ENCODE measurements at regions not wholly inside any gene's neighbourhood (a gene's known extent, or its start where the extent isn't known, plus 50 kb on each side); places are given as distances from the start of the nearest gene placed in this dataset.

DNA sequence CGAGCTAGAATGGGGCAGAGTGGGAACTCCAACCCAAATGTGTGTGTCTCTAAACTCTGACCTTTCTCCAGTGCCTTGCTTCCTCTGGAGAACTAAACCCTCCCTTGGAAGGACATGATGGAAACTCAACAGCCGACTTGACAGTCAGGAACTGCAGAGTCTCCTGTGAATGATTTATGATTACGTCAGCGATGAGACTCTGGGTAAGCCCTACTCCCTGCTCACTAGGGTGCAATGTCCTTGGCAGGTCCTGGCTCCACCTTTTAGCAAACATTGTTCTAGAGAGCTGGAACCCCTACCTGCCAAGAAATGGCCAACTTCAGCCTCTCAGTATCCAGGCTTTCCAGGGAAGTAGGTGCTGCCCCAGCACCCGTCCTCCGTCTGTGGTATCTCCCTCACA, 96.1 kb upstream of the CD82 start:
- H3K4me3 ChIP-seq (replicated peaks in 1 of 3; ENCODE audit: insufficient read depth in 1 of 3, low read depth in 2 of 3, low read length in 3 of 3): no peak overlapping the region
- no peak overlapping the region for H2AFZ ChIP-seq (ENCODE audit: low read length)
- no peaks in the 10 kb centered on the region for H3K36me3 ChIP-seq (replicated peaks in 1 of 2; ENCODE audit: control insufficient read depth in 1 of 2, insufficient read depth in 2 of 2, low read length in 2 of 2)
- peak; percentile 19 for DNase-seq (ENCODE audit: low spot score)
- WGBS (ENCODE audit: low lambda C conversion rate): 2% methylated on average over 3 of the region's 6 CpGs
- CTCF ChIA-PET (ENCODE audit: low intra/inter-chr PET ratio, low total read pairs): no interaction called here
- no TSS peak for BruUV-seq (replicated peaks)
- no peaks in the 10 kb centered on the region for H4K20me1 ChIP-seq (ENCODE audit: insufficient read depth, low read length)
- ATAC-seq: peak; percentile 62
- H3K4me1 ChIP-seq (ENCODE audit: insufficient read depth, low read length): no peaks in the 10 kb centered on the region
- H3K27ac ChIP-seq (ENCODE audit: extremely low read length, insufficient read depth, low read length): no peak overlapping the region
- H3K27me3 ChIP-seq (ENCODE audit: control insufficient read depth in 1 of 2, insufficient read depth in 2 of 2, low read length in 2 of 2): peaks cover 0 to 7% of the 10 kb centered on the region in 2 experiments; a peak in 2 of 5 replicates
- H3K79me2 ChIP-seq (ENCODE audit: insufficient read depth, low read length): no peaks in the 10 kb centered on the region
- no peaks in the 10 kb centered on the region for H3K9me3 ChIP-seq (ENCODE audit: low read length)
- no peak for FAIRE-seq
- in situ Hi-C loops (cut with HindIII; ENCODE audit: extremely low pct_ligation_motif_present, low pct_unique_long_range_greater_than_20kb): no loop called here
- H3K9ac ChIP-seq (ENCODE audit: insufficient read depth, low read depth, low read length): no peak overlapping the region
- POLR2A ChIA-PET: no interaction called here
- TF ChIP-seq MAFK (conservative IDR thresholded peaks at IDR 0.05 in 1 of 2, IDR thresholded peaks at IDR 0.05 in 1 of 2; ENCODE audit: low read length in 2 of 2) (peak in 1 of 2 experiments; percentile 47; a peak in 2 of 4 replicates), EEA1 (CRISPR knock-in tag; IDR thresholded peaks at IDR 0.05; ENCODE audit: borderline replicate concordance) (no peak), CREB1 (IDR thresholded peaks at IDR 0.05) (0 out of 2 replicates have a peak, but pooled peaks have one; percentile 44), CREB1 (CRISPR knock-in tag; IDR thresholded peaks at IDR 0.05) (no peak), ZBTB42 (CRISPR knock-in tag; IDR thresholded peaks at IDR 0.05) (no peak), MAFF (IDR thresholded peaks at IDR 0.05; ENCODE audit: low read depth, low read length) (0 out of 2 replicates have a peak, but pooled peaks have one; percentile 6), THAP7 (CRISPR knock-in tag; IDR thresholded peaks at IDR 0.05) (no peak), ZNF232 (CRISPR knock-in tag; IDR thresholded peaks at IDR 0.05; ENCODE audit: borderline replicate concordance) (no peak), ZNF335 (CRISPR knock-in tag; IDR thresholded peaks at IDR 0.05) (no peak), ATF7 (IDR thresholded peaks at IDR 0.05) (peak; percentile 60), ATF7 (CRISPR knock-in tag; IDR thresholded peaks at IDR 0.05) (no peak)
- TF ChIP-seq, protein P1, sequence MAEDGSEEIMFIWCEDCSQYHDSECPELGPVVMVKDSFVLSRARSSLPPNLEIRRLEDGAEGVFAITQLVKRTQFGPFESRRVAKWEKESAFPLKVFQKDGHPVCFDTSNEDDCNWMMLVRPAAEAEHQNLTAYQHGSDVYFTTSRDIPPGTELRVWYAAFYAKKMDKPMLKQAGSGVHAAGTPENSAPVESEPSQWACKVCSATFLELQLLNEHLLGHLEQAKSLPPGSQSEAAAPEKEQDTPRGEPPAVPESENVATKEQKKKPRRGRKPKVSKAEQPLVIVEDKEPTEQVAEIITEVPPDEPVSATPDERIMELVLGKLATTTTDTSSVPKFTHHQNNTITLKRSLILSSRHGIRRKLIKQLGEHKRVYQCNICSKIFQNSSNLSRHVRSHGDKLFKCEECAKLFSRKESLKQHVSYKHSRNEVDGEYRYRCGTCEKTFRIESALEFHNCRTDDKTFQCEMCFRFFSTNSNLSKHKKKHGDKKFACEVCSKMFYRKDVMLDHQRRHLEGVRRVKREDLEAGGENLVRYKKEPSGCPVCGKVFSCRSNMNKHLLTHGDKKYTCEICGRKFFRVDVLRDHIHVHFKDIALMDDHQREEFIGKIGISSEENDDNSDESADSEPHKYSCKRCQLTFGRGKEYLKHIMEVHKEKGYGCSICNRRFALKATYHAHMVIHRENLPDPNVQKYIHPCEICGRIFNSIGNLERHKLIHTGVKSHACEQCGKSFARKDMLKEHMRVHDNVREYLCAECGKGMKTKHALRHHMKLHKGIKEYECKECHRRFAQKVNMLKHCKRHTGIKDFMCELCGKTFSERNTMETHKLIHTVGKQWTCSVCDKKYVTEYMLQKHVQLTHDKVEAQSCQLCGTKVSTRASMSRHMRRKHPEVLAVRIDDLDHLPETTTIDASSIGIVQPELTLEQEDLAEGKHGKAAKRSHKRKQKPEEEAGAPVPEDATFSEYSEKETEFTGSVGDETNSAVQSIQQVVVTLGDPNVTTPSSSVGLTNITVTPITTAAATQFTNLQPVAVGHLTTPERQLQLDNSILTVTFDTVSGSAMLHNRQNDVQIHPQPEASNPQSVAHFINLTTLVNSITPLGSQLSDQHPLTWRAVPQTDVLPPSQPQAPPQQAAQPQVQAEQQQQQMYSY (CRISPR knock-in tag; IDR thresholded peaks at IDR 0.05): no peak
- TF ChIP-seq, protein P2, sequence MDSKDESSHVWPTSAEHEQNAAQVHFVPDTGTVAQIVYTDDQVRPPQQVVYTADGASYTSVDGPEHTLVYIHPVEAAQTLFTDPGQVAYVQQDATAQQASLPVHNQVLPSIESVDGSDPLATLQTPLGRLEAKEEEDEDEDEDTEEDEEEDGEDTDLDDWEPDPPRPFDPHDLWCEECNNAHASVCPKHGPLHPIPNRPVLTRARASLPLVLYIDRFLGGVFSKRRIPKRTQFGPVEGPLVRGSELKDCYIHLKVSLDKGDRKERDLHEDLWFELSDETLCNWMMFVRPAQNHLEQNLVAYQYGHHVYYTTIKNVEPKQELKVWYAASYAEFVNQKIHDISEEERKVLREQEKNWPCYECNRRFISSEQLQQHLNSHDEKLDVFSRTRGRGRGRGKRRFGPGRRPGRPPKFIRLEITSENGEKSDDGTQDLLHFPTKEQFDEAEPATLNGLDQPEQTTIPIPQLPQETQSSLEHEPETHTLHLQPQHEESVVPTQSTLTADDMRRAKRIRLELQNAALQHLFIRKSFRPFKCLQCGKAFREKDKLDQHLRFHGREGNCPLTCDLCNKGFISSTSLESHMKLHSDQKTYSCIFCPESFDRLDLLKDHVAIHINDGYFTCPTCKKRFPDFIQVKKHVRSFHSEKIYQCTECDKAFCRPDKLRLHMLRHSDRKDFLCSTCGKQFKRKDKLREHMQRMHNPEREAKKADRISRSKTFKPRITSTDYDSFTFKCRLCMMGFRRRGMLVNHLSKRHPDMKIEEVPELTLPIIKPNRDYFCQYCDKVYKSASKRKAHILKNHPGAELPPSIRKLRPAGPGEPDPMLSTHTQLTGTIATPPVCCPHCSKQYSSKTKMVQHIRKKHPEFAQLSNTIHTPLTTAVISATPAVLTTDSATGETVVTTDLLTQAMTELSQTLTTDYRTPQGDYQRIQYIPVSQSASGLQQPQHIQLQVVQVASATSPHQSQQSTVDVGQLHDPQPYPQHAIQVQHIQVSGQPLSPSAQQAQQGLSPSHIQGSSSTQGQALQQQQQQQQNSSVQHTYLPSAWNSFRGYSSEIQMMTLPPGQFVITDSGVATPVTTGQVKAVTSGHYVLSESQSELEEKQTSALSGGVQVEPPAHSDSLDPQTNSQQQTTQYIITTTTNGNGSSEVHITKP (CRISPR knock-in tag; IDR thresholded peaks at IDR 0.05; ENCODE audit: low read depth): no peak
- H3K4me2 ChIP-seq (ENCODE audit: low read depth, low read length): no peak overlapping the region
- intact Hi-C loops (cut with micrococcal nuclease; ENCODE audit: unreplicated experiment): no loop called here
